Hippocampal formation (tissue), 2 donors: ENCODE measurements at regions not wholly inside any gene's neighbourhood (a gene's known extent, or its start where the extent isn't known, plus 50 kb on each side); places are given as distances from the start of the nearest gene placed in this dataset.

ENCODE experiments used
- DNase-seq, 2 donors: peaks; one replicate each; lab custom pipeline; 2025; lab: John Stamatoyannopoulos, UW

GRCh38 chr18:22544626-22545025 is 126.9 kb upstream of the CTAGE1 start:
- DNase-seq, result no peak

GRCh38 chr18:22545066-22545760 is 127.5 kb upstream of the CTAGE1 start:
- no peak for DNase-seq

- no peak for DNase-seq
Measured at GRCh38 chr18:22546905-22547570, 129.3 kb upstream of the CTAGE1 start.

- DNase-seq, result no peak
Measured at GRCh38 chr18:22547807-22548561, 130.3 kb upstream of the CTAGE1 start.

- no peak for DNase-seq
Measured at GRCh38 chr18:22549260-22549937, 131.7 kb upstream of the CTAGE1 start.

GRCh38 chr18:22550366-22550765 is 132.7 kb upstream of the CTAGE1 start:
- DNase-seq, result no peak

GRCh38 chr18:22550861-22551260 is 133.1 kb upstream of the CTAGE1 start:
- no peak for DNase-seq

- DNase-seq, result no peak
Measured at GRCh38 chr18:22551536-22552151, 133.9 kb upstream of the CTAGE1 start.

GRCh38 chr18:22552254-22552653 is 134.5 kb upstream of the CTAGE1 start:
- no peak for DNase-seq

GRCh38 chr18:22552899-22553460 is 135.3 kb upstream of the CTAGE1 start:
- DNase-seq, result no peak

GRCh38 chr18:22556222-22557167 is 138.8 kb upstream of the CTAGE1 start:
- DNase-seq, result no peak

- no peak for DNase-seq
Measured at GRCh38 chr18:22557168-22557941, 139.6 kb upstream of the CTAGE1 start.

GRCh38 chr18:22558945-22559385 is 141.2 kb upstream of the CTAGE1 start:
- DNase-seq, result no peak

- no peak for DNase-seq
Measured at GRCh38 chr18:22559414-22560274, 141.9 kb upstream of the CTAGE1 start.

- DNase-seq, result no peak
Measured at GRCh38 chr18:22560275-22560610, 142.5 kb upstream of the CTAGE1 start.

GRCh38 chr18:22560797-22561196 is 143.1 kb upstream of the CTAGE1 start:
- DNase-seq, result no peak

GRCh38 chr18:22563164-22563583 is 145.5 kb upstream of the CTAGE1 start:
- peak in 1 of 2 donors; percentile 45 for DNase-seq

- DNase-seq, result no peak
Measured at GRCh38 chr18:22564036-22564435, 146.3 kb upstream of the CTAGE1 start.
